22Rv1 (cell line): ENCODE measurements at regions not wholly inside any gene's neighbourhood (a gene's known extent, or its start where the extent isn't known, plus 50 kb on each side); places are given as distances from the start of the nearest gene placed in this dataset.

ENCODE experiments used
- ZFX ChIP-seq: fragments of 450-650 bp; IDR thresholded peaks from 2 replicates; pipeline ENCODE4 v1.6.1; 2017; ENCODE audit warnings: antibody characterized with exemption, borderline replicate concordance
- TF ChIP-seq, protein P1 (sequence below): fragments of 450-650 bp; IDR thresholded peaks from 2 replicates; pipeline ENCODE4 v1.5.1; 2017; ENCODE audit warnings: mild to moderate bottlenecking

DNA sequence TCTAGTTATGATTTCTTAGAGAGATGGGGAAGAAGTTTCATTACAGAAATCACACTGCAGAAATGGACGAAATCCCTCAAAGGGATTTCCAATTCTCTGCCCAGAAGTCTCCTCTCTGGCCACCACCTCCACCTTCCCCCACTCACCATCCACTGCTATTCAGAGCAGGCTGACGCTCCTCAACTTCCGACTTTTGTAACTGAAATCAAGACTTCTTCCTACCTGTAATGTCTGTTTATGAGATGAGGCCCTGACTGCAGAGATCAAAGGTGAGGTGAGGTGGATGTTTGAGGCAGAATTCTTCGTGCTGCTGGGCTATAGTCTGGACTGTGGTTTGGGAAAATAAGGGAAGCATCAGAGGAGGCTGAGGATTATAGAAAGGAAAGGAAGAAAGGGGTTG, 385.2 kb upstream of the ARID1B start:
- TF ChIP-seq, protein P1, sequence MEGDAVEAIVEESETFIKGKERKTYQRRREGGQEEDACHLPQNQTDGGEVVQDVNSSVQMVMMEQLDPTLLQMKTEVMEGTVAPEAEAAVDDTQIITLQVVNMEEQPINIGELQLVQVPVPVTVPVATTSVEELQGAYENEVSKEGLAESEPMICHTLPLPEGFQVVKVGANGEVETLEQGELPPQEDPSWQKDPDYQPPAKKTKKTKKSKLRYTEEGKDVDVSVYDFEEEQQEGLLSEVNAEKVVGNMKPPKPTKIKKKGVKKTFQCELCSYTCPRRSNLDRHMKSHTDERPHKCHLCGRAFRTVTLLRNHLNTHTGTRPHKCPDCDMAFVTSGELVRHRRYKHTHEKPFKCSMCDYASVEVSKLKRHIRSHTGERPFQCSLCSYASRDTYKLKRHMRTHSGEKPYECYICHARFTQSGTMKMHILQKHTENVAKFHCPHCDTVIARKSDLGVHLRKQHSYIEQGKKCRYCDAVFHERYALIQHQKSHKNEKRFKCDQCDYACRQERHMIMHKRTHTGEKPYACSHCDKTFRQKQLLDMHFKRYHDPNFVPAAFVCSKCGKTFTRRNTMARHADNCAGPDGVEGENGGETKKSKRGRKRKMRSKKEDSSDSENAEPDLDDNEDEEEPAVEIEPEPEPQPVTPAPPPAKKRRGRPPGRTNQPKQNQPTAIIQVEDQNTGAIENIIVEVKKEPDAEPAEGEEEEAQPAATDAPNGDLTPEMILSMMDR: no peak
- no peak for TF ChIP-seq ZFX
